Daoy (cell line): ENCODE measurements at regions not wholly inside any gene's neighbourhood (a gene's known extent, or its start where the extent isn't known, plus 50 kb on each side); places are given as distances from the start of the nearest gene placed in this dataset.

Experiments
- DNase-seq: peaks from one replicate; pipeline ENCODE4 v3.0.0-alpha.2; 2015; ENCODE audit warnings: low read depth

DNA sequence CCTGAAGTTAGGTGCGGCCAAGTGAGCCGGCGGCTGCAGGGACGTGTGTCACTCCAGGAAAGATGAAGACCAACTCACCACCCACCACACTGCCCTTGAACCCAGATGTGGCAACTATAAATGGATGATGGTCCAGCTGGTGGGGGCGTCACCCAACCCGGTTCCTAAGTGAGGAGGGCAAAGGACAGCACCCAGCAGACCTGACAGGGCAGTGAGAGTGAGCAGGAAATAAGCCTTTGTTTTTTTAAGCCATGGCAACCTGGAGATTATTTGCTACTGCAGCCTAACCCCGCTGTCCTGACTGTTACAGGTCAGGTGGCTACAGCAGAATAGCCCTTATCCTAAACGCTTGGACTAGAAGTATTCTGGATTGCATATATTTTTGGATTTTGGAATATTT lies 228.9 kb downstream of the CTTN start:
- no peak for DNase-seq

DNA sequence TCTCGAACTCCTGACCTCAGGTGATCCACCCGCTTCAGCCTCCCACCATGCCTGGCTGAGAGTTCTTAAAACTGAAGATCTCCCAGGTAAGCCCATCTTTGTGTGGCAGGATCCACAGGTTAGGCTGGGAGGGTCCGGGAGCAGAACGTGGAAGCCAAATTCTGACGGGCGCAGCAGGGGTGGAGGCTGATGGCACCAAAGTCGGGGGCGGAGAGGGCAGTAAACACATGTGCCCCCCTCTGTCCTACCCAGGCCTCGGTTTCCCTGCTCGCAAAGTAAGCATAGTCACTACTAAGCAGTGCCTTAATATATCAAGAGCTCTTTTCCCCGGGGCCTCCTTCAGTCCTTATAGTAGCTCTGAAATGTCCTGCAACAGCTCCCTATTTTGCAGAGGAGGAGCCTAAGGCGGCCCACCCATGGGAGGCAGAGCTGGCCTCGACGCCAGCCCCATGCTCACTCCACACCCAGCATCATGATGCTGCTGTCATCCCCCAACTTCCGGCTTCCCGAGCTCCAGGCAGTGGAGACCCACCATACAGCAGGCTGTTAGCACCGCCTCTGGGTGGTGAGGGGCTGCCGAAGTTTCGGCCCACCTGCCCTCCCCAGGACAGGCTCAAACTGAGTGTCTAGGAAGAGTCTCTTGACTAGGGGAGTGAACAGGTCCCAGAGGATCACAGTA lies 230.0 kb downstream of the CTTN start:
- DNase-seq = peak; percentile 42

DNA sequence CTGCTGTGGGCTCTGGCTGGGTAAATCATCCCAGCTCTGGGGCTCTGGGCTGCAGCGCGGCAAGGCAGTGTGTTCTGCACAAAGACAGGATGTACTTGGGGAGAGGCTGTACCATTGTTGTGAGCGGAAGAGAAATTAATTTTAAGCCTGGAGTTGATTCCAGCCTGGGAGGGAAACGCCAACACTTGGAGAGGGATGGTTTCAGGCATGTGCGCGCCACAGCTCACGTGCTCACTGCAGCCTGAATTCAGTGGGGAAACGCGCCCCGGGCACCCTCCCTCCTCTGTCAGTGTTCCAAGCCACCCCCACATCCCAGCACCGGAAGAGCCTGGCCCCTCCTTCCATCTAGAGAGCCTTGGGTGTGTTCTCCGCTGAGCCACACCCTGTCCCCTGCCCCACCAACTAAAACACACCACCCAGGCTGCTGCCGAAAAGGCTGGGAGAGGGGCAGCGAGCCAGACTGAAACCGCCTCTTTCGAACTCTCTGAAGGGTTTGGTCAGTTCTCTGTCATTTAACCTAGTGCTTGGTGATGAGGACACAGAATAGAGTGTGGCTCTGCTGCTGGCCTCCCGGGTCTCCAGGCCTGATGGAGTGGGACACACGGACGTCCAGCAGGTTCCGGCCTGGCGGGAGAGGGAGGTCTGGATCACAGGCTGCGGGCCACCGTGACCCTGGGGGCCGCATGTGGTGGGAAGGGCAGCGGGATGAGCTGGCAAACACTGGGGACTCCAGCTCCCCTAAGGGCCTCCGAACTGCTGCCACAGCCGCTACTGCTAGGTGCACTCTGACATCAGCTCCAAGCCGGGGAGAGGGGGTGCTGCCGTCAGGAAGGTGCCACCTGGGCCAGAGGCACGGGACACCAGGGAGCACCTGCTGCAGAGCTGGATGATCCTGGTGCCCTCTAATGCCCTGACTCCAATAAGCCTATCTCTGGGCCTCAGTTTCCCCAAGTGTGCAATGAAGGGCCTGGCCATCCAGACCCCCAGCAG lies 230.8 kb downstream of the CTTN start:
- DNase-seq = peak; percentile 76

DNA sequence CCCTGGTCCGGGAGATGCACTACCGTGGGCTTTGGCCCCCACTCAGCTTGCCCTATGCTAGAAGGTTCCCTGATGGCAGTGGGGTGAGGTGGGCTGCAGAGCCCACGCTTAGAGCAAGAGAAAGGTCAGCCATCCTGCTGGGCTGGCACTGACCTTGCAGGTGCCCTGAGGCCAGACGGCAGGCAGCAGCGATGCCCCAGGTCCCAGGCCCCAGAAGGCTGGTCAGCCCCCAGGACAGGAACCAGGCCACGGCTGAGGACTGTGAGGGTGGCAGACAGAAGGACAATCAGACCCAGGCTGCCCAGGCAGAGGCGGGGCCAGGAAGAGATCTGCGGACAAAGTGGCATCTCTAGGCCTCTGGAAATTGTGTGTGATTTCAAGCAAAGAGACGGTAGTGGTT lies 231.7 kb downstream of the CTTN start:
- DNase-seq = no peak

DNA sequence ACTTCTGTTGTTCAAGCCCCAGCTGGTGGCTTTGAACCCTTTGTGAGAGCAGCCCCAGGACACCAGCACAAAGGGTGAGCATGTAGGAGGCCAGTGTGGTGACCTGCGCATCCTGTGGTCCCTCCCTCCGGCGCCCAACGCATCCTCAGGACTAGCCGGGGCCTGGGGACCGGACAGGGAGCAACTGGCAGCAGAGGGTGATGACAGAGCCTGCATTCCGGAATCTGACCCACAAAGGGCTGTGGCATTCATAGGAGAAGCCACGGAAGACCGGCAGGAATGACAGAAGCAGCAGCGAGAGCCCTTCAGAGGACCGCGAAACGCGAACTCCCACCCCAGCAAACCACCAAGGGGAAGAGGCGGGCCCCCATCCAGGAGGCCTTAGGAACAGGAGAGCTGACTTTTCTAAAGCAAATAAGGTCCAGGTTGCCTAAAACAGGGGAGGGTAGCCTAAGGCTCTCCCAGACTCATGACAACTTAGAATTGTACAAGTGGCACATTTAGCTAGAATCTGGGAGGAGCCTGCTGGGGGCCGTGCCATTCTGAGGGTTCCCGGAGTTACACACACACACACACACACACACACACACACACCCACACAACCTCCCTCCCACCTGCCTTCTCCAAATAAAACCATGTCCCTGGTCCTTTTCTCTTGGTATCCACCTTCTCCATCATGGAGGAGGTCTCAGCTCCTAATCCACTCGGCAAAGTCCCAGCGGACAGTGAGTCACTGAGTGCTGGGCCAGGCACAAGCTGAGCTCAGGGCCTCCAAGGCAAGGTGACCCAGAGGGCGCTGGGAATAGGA lies 232.7 kb downstream of the CTTN start:
- DNase-seq = peak; percentile 76

DNA sequence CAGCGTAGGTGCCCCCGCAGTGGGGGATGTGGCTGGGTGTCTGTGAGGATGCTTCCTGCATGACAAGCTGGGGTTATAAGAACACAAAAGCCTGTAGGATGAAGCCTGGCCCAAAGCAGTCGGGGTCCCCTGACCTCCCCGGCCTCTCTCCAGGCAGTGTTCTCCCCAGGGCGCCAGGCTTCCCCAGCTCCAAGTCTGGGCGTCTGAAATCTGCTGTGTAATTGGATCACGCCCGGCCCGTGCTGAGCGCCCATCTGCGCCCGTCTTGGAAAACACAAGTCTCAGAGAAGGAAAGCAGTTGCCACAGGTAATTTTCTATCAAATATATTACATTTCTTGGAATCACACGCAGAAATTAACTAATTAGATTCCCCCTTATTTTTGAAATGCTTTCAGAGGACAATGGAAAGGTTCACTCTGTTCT lies 233.3 kb downstream of the CTTN start:
- DNase-seq = no peak

DNA sequence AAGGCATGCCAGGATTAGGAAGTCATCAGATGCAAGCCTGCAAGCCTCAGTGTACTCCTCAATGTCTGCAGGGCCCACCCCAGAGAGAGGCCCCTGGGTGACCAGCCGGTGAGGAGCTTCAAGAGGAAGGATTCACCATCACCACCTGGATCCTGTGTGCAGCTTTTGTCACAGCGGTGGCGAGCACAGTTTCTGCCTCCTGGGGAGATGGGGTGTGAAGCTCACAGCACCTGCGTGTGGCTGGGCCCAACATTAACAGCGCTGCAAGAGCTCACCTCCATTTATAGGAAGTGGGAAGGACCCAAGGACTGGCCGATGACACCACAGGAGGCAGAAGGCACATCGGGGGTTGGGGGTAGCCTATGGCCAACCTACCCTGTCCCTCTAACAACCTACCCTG lies 235.3 kb downstream of the CTTN start:
- DNase-seq = no peak

DNA sequence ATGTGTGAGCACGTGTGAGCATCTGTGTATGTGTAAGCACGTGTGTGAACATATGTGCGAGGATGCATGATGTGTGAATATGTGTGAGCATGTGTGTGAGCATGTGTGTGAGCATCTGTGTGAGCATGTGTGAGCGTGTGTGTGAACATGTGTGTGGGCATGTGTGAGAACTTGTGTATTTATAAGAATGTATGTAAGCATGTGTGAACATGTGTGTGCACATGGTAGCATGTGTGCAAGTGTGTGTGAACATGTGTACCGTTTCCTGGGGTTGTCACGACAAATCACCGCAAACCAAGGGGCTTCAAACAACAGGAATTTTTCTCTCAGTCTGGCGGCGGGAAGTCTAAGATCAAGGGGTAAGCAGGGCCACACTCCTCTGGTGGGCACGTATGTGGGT lies 238.3 kb downstream of the CTTN start:
- no peak for DNase-seq

DNA sequence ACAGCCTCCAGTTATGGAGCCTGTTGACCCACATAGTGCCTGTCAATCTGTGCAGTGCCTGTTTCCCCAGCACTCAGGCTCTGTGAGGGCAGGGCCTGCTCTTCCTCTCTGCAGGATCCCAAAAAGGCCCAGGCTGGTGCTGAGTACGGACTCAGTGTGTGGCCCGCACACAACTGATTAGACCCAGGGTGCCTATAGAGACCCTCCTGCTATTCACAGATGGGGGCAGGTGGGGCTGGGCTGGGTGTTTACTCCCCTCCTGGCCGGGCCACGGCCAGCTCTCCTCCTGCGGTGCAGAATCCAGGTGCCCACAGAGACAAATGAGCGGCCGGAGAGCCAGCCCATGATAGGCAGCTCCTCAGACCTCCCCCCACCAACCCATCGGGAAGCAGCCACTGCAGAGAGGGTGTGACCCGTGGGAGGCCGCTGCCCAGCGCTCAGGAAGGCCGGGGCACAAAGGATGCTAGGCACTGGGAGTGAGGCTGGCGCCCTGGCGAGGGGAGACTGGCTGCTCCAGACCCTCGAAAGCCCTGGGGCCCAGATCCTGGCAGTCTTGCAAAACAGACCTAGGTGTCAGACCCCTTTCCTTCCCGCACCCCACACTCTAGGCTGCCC lies 239.0 kb downstream of the CTTN start:
- no peak for DNase-seq

DNA sequence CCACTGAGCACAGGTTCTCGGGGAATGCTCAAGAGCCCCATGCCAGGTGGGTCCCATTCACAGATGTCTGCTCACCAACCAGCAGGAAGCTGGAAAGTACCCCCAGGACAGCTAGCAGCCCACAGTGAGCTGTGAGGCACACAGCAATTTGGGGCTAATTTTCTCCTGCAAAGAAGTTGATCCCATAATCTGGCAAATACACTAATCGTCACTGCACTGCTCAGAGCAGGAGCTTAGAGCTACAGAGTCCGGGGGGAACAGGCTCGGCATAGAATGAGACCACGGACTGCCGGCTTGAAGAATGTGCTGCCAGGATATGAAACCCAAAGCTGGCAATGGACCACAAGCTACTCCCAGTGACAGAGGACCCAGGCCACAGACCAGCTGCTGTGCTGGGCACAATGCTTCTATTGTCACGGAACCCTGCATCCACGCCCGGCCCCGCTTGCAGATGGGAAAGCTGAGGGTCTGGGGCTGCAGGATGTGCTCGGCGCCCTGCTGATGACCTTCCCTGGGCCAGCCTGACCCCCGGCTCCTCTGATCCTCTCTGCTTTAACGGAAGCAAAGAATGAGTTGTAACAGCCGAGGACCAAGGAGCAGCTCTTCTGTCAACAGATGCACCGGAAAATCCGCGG lies 239.7 kb downstream of the CTTN start:
- no peak for DNase-seq

DNA sequence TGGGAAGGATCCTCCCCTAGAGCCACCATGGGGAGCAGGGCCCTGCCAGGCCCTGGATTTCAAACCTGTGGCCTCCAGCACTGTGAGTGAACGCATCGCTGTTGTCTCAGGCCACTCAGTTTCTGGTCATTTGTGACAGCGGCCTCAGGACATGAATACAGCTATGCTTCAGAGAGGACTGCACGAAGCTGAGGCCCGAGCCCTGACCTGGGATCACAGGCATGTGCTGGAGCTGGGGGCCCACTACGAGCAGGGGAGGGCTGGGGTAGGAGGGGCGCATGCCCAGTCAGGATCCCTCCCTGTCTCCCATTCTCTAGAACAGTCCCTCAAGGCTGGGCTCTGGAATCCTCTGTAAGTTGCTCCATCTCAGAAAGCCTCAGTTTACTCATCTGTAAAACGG lies 242.1 kb downstream of the CTTN start:
- no peak for DNase-seq

DNA sequence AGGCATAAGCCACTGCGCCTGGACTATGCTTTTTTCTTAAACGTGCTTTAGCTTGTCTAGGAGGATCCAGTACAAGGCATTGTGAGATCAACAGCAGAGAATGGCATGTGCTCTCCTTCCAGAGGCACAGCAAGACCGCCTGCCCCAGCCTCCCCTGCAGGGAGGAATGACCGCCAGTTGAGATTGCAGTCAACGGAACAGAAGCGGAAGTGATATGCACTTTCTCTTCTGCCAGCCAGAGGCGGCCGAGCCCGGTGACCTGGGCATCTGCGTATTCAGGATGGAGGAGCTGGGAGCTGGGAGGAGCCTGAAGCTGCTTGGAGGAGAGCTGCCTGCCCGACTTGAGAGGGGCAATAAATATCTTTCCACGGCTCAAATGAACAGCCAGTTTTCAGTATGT lies 243.0 kb downstream of the CTTN start:
- DNase-seq = peak; percentile 76

DNA sequence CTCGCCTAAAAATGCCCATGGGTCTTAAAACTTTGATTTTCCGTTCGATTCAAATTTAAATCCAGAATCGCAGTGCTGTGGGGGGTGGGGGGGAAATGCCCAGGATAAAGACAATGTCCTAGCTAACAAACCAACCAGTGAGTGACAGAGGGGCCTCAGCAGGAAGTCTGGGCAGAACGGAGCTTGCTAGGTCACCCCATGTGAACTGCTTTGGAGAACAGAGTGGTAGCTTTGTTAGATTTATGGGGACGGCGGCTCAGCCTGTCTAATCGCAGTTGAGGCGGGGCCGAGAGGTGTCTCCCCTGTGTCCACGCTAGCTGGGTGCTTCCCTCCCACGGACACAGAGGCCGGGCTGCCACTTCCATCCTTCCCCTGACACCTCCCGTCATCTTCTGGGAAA lies 243.9 kb downstream of the CTTN start:
- no peak for DNase-seq

DNA sequence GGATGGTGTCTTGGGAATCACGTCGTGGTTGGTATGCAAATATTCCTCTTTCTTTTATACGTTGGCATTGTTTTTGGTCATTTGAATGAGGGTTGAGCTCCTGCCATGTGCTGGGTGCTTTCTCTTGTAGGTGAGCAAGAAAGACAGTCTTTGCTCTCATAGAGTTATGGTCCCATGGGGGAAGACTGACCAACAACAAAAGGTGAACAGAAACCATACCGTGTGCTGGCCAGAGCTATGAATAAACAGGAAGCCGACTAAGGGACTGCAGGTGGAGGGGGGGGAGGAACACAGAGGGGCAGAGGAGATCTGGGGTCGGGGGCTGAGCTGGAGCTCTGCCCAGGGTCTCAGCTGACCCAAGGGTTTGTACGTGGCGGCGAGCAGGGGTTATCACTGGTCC lies 245.3 kb downstream of the CTTN start:
- DNase-seq = no peak

DNA sequence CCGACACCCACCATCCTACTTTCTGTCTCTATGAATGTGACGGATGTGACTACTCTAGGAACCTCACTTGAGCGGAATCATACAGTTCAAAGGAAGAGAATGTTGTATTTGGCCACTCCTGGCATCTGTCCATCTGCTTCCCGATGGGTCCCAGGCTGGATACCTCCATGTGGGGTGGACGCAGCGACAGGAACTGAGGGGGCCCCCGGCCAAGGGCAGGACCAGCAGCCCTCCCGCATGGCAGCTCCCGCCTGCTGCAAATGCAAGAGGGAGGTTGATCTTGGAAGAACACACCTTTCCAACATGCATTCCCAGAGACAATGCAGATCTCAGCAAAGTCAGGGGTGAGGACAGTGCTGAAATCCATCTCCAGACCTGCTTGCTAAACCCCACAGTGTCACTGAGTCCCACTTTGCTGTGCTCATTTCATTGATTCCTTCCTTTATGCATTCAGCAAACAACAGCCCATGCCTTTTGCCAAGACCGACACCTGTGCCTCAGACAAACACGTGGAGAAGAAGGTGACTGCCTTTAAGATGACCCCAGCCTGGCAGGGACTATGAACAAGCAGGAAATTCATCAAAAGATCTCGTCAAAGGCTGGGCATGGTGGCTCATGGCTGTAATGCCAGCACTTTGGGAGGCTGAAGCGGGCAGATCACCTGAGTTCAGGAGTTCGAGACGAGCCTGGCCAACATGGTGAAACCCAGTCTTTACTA lies 246.2 kb downstream of the CTTN start:
- DNase-seq = no peak

DNA sequence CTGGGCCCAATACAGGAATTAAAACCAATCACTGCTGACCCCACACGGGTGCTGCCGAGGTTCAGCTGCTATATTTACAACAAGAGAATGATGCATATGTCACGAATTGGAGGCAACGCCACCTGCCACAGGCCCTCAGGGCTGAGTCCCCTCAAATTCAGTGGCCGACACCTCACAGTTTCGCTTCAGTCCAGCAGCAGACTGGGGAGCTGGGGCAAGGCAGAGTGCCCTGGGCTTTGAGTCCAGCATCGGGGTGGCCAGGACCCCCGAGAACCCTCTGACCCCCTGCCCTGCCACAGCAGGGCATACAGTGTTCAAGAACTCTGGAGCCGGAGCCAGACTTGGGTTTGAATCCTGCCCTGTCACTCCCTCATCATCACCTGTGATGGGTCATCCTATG lies 247.2 kb downstream of the CTTN start:
- DNase-seq = no peak

DNA sequence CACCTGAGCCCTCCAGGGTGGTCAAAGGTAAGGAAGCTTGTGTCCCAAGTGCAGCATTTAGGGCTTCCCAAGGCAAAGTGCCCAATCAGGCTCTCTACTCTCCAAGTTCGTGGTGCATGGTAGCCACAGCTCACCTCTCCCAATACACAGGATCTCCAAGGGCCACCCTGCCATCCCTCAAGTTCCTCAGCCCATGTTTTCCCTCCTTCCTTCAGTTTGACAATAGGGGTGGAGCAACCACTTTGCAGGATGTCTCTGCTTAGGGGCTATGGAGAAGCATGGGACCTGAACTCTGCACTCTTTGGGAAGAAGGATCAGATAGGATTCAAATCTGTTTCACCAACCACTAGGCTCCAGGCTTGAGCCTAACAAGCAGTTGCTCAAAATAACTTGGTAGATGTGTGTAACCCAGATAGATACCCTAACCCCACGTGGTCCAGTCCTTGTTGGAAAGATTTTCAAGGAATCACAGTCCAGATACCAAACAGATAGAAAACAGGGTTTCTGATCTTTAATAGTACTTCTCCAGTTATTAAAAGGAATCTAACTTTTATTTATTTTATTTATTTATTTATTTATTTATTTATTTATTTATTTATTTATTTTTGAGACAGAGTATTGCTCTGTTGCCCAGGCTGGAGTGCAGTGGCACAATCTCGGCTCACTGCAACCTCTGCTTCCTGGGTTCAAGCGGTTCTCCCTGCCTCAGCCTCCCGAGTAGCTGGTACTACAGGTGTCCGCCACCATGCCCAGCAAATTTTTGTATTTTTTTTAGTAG lies 248.1 kb downstream of the CTTN start:
- DNase-seq = no peak

DNA sequence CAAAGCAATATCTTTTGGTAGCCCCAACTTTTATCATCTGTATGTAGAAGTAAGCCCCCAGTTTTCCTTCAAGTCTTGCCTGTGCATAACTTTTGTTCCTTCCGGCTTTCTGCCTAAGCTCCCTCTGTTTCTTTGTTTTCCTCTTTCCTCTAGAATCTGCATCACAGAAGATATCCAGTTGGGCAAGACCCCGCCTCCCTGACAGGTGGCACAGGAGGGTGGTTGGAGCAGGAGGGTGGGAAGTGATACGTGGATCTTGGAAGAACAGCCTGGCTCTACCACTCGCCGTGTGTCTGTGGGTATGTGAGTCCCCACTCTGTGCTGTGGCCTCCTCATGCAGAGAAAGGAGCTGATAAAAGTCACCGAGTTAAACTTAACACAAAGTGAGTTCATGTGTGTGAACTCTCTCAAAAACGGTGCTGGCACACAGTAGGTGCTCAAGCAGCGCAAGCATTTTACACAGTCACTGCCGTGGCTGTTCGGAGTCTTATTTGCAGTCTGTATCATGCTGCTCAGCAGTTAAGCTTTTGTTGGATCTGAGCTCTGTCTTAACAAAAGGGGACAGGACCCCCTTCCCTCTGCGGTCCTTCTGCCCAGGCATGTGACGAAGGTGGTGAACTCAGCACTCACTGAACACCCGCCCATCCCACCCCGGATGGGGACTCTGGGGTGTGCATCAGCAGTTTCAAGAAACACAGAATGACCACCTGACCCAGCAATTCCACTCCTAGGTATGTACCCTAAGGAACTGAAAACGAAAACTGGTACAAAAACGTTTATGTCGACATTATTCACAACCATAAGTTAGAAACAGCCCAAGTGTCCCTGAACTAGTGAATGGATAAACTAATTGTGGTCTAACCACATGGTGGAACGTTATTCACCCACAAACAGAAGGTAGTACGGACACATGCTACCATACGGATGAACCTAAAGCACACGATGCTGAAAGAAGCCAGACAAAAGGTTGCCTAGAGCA lies 249.1 kb downstream of the CTTN start:
- no peak for DNase-seq
